Loucy (cell line): ENCODE measurements at regions not wholly inside any gene's neighbourhood (a gene's known extent, or its start where the extent isn't known, plus 50 kb on each side); places are given as distances from the start of the nearest gene placed in this dataset.

Source experiments
- EZH2phosphoT487 ChIP-seq: fragments of 200-600 bp; IDR thresholded peaks from 2 replicates; pipeline ENCODE4 v1.6.1; 2018; ENCODE audit warnings: antibody characterized with exemption, mild to moderate bottlenecking, moderate library complexity, borderline replicate concordance
- TF ChIP-seq, protein P1 (sequence below): fragments of 200-600 bp; sonication (generic); conservative IDR thresholded peaks from 2 replicates; pipeline ENCODE4 v1.5.1; 2014; ENCODE audit warnings: mild to moderate bottlenecking, antibody characterized with exemption, low read length

DNA sequence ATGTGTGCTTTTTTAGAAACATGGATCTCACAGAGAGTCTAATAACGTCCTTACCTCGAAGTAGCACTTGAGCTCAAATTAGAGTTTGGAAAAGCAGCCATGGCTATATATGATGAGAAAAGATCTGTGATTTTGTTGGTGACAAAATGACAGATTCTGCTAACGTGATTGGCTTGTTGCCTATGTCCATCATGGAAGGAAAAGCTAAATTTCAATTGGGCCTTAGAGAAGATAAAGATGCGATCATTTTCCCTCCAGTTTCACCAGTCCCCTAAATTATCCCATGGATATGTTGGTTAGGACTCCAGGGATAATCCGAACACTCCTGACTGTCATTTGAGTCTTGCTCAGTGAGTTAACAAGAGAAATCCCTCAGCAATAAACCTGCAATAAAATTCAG is 175.8 kb downstream of the C16orf95 start:
- TF ChIP-seq, protein P1, sequence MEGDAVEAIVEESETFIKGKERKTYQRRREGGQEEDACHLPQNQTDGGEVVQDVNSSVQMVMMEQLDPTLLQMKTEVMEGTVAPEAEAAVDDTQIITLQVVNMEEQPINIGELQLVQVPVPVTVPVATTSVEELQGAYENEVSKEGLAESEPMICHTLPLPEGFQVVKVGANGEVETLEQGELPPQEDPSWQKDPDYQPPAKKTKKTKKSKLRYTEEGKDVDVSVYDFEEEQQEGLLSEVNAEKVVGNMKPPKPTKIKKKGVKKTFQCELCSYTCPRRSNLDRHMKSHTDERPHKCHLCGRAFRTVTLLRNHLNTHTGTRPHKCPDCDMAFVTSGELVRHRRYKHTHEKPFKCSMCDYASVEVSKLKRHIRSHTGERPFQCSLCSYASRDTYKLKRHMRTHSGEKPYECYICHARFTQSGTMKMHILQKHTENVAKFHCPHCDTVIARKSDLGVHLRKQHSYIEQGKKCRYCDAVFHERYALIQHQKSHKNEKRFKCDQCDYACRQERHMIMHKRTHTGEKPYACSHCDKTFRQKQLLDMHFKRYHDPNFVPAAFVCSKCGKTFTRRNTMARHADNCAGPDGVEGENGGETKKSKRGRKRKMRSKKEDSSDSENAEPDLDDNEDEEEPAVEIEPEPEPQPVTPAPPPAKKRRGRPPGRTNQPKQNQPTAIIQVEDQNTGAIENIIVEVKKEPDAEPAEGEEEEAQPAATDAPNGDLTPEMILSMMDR, result no peak
- no peak for TF ChIP-seq EZH2phosphoT487
